HK-2 (cell line): ENCODE measurements at regions not wholly inside any gene's neighbourhood (a gene's known extent, or its start where the extent isn't known, plus 50 kb on each side); places are given as distances from the start of the nearest gene placed in this dataset.
"Not testable (repeated sequence)": the region's sequence is repeated elsewhere in the genome, so short reads cannot be mapped to it uniquely, and the experiment has no call there.

Experiments used
- DNase-seq: peaks from one replicate; pipeline ENCODE4 v3.0.0-alpha.2; 2018; ENCODE audit not compliant: unreplicated experiment

DNA sequence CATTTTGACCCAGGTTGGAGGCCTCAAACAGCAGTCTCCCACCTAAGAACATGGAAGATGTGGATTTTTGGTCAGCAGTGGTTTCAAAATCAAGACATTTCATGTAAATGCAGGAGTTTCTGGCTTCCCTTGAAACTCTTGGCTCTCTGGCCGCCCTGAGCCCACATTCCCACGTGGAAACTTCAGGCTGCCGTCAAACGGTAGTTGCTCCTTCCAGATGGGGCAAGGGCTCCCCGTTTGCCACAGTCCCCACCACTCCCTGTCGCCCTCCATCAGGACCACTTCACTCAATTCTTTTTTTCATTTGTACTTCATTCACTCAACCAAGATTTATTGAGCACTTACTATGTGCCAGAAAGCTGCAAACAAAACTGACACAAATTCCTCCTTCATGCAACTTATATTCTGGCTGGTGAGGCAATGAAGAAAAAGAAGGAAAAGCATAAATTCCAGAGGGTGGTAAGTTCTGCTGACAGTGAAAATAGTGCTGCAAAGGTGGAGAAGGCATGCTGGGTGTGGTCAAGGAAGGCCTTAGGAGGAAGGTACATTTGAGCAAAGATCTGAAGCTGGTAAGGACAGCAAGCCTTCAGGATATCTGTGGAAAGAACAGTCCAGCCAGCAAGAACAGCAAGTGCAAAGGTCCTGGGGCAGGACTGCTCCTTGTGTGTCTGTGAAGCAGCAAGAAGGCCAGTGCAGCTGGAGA lies 62.9 kb upstream of the PTPN1 start:
- no peak for DNase-seq

DNA sequence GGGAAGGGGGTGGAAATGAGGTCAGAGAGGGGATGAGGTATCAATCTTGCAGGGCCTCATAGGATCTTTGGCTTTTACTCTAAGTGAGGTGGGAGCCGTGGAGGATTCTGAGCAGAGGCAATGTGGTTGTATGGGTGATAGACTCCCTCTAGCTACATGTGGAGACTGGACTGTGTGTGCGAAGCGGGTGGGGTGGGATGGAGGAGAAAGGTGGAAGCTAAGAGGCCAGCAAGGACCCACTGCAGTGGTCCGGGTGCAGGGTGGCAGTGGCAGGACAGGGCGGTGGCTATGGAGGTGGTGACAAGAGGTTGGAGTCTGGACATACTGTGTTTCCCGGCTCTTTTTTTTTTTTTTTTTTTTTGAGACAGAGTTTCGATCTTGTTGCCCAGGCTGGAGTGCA lies 62.4 kb upstream of the PTPN1 start:
- no peak for DNase-seq

DNA sequence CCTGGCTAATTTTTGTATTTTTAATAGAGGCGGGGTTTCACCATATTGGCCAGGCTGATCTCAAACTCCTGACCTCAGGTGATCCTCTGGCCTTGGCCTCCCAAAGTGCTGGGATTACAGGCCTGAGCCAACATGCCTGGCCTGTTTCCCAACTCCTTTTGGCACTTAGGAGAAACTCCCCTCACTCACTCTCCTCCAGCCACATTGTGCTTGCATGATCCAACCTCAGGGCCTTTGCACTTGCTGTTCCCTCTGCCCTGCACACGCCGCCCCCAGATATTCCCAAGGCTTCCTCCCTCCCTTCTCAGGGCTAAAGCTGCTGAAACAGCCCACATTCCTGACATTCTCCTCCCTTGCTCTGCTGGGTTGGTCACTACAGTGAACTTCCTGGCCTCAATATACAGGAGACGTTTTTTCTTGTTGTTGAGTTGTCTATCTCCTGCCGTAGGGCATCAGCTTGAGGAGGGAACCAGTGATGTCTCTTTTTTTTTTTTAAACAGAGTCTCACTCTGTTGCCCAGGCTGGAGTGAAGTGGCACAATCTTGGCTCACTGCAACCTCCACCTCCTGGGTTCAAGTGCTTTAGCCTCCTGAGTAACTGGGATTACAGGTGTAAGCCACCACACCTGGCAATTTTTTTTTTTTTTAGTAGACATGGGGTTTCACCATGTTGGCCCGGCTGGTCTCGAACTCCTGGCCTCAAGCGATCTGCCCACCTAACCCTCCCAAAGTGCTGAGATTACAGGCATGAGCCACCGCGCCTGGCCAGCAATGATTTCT lies 61.4 kb upstream of the PTPN1 start:
- not testable (repeated sequence) for DNase-seq

GRCh38 chr20:50449738-50450492 lies 60.3 kb upstream of the PTPN1 start:
- no peak for DNase-seq

DNA sequence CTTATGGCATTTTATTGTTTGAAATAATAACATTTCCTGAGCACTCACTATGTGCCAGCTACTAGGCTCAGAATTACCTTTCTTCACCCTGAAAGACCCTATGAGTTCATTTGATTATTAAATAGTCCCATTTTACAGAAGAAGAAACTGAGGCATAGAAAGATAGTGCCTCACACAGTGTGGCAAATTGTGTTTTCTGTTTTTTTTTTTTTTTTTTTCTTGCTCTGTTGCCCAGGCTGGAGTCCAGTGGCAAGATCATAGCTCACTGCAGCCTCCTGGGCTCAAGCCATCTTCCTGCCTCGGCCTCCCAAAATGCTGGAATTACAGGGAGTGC lies 59.7 kb upstream of the PTPN1 start:
- DNase-seq = no peak

DNA sequence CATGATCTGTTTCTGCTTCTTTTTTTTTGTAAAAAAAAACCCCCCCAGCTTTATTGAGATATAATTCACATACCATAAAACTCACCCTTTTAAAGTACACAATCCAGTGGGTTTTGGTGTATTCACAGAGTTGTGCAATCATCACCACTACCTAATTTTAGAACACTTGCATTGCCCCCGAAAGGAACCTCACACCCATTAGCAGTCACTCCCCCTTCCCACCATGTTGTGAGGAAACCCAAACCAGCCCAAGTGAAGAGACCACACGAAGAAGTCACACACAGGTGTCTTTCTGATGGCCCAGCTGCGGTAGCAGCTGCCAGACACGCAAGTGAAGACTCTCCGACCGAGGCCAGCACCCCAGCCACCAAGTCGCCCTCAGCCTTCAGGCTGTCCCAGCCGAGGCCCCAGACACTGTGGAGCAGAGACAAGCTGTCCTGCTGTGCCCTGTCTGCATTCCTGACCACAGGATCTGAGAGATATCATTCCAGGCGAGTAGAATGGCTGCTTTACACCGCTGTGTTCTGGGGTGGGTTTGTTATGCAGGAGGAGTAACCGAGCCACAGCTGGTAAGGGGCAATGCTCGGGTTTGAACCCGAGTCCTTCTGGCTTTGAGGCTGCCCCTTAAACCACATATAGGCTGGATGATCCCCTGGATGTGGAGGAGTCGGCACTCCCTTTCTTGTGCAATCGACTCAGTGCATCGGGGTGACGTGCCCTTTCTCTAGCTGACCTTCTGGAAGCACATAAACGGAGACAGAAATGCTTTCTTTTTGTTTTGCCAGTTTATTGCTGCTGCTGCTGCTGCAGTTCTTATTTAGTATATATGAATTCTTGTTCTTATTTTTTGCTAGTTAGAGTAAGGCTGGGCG lies 59.1 kb upstream of the PTPN1 start:
- DNase-seq = no peak

GRCh38 chr20:50451792-50452425 lies 58.3 kb upstream of the PTPN1 start:
- DNase-seq = not testable (repeated sequence)

- no peak for DNase-seq
These were observed 56.5 kb upstream of the PTPN1 start for GRCh38 chr20:50453533-50454244.

DNA sequence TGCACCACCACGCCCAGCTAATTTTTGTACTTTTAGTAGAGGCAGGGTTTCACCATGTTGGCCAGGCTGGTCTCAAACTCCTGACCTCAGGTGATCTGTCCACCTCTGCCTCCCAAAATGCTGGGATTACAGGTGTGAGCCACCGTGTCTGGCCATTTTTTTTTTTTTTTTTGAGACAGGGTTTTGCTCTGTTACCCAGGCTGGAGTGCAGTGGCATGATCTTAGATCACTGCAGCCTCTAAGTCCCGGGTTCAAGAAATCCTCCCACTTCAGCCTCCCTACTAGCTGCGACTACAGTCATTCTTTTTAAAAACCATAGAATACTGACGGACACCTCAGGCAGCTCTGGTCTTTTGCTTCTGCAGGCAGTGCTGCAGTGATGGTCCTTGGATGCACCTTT lies 54.9 kb upstream of the PTPN1 start:
- not testable (repeated sequence) for DNase-seq

DNA sequence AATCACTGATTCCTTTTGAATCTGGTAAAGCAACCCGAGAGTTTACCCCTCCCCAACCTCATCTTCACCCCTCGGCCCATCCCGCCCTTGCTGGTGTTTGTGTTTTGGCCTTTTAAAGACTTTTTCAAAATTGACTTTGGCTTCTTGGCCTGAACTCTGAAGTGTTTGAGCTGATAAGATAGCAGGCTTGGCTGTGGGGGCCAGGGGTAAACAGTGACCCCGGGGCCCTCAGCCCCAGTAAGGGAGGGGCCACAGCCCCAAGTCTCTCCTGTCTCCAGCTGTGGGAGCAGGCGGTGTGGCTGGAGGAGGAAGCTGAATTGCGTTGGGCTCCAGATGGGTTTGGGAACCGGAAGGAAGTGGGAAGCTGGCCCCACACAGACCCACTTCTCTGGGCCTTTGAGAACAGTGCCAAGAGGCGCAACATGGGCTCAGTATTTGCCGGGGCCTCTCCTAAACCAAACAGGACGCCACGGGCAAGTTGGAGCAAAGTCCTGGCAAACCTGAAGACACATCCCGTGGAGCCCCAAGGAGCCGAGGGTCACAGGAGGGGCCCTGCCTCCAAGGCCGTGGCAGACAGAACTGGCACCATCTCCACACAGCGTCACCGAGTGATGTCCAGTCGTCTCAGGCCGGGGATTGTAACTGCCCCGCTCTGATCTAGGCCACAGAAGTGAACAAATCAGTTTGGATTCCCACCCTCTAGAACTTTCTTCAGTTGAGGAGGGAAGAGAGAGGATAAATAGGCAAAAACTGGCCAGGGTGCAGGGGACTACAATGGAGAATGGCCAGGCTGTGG lies 54.3 kb upstream of the PTPN1 start:
- no peak for DNase-seq

GRCh38 chr20:50456452-50457324 lies 53.5 kb upstream of the PTPN1 start:
- no peak for DNase-seq

GRCh38 chr20:50459124-50459918 lies 50.9 kb upstream of the PTPN1 start:
- no peak for DNase-seq

DNA sequence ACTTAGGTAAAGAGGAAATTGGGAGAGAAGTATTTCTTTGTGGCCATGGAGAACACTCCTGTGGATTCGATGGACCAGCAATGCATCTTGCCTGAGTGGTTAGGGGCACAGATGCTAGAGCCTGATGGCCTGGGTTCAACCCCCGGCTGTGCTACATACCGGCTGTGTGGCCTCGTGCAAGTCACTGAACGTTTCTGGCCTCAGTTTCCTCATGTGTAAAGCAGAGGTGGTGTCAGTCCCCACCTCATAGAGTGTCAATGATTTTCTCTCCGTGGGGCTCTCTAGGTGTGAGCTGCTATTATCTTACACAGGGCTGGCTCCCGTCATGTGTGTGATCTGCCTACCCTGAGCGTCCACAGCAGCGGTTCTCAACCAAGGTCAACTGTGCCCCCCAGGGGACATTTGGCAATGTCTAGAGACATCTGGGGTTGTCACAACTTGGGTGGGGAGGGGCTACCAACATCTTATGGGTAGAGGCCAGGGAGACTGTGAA lies 50.0 kb upstream of the PTPN1 start:
- no peak for DNase-seq
